Liver (tissue), 8 donors: ENCODE measurements at regions not wholly inside any gene's neighbourhood (a gene's known extent, or its start where the extent isn't known, plus 50 kb on each side); places are given as distances from the start of the nearest gene placed in this dataset.

Experiments
- DNase-seq: peaks from one replicate; pipeline ENCODE4 v3.0.0-alpha.2; 2017; ENCODE audit warnings: low spot score
- H3K27ac ChIP-seq, 2 donors: one replicate each; pipeline ENCODE4 v1.7.0; 2013; ENCODE audit warnings: inconsistent platforms in 2 of 2, low read length in 2 of 2, control low read depth in 1 of 2, low read depth in 1 of 2, mild to moderate bottlenecking in 1 of 2
- H3K27me3 ChIP-seq, 4 donors: one replicate each; pipeline versions ENCODE4 v1.6.1 to v1.7.0; 2013; ENCODE audit warnings: low read length in 3 of 4, inconsistent platforms in 1 of 4, mild to moderate bottlenecking in 1 of 4, moderate library complexity in 1 of 4; ENCODE audit not compliant: control insufficient read depth in 4 of 4, insufficient read depth in 4 of 4
- H3K36me3 ChIP-seq, 4 donors: one replicate each; pipeline versions ENCODE4 v1.6.1 to v1.7.0; 2013; ENCODE audit warnings: low read length in 3 of 4, mild to moderate bottlenecking in 3 of 4, low read depth in 1 of 4, moderate library complexity in 1 of 4; ENCODE audit not compliant: control insufficient read depth in 4 of 4, insufficient read depth in 3 of 4
- H3K4me1 ChIP-seq, 4 donors: one replicate each; pipeline versions ENCODE4 v1.6.1 to v1.7.0; 2013; ENCODE audit warnings: low read length in 3 of 4, mild to moderate bottlenecking in 3 of 4, moderate library complexity in 1 of 4; ENCODE audit not compliant: control insufficient read depth in 4 of 4, insufficient read depth in 4 of 4
- H3K4me3 ChIP-seq, 3 donors: one replicate each; pipeline versions ENCODE4 v1.6.1 to v1.7.0; 2013; ENCODE audit warnings: low read length in 3 of 3, control low read depth in 1 of 3, low read depth in 1 of 3, mild to moderate bottlenecking in 1 of 3
- H3K9ac ChIP-seq, 2 donors: one replicate each; pipeline ENCODE4 v1.7.0; 2013; ENCODE audit warnings: low read length in 2 of 2, mild to moderate bottlenecking in 2 of 2, moderate library complexity in 2 of 2, control low read depth in 1 of 2, low read depth in 1 of 2
- H3K9me3 ChIP-seq, 4 donors: one replicate each; pipeline versions ENCODE4 v1.6.1 to v1.7.0; 2013; ENCODE audit warnings: low read length in 3 of 4; ENCODE audit not compliant: control insufficient read depth in 4 of 4
- EGR1 ChIP-seq, 2 donors: IDR thresholded peaks; 2 replicates each; pipeline ENCODE4 v1.6.1; 2016 to 2018; ENCODE audit warnings: antibody characterized with exemption in 2 of 2, low read depth in 2 of 2
- FOXA1 ChIP-seq: IDR thresholded peaks from 2 replicates; pipeline ENCODE4 v1.6.1; 2016; ENCODE audit warnings: antibody characterized with exemption
- FOXA2 ChIP-seq: IDR thresholded peaks from 2 replicates; pipeline ENCODE4 v1.6.1; 2016; ENCODE audit warnings: antibody characterized with exemption
- GABPA ChIP-seq, 2 donors: IDR thresholded peaks in 1 of 2; conservative IDR thresholded peaks in 1 of 2; 2 replicates each; pipeline ENCODE4 v1.6.1; 2016; ENCODE audit warnings: antibody characterized with exemption in 2 of 2, mild to moderate bottlenecking in 1 of 2, moderate library complexity in 1 of 2
- HNF4A ChIP-seq, 2 donors: conservative IDR thresholded peaks; 2 replicates each; pipeline ENCODE4 v1.6.1; 2016; ENCODE audit warnings: antibody characterized with exemption in 2 of 2, mild to moderate bottlenecking in 2 of 2
- HNF4G ChIP-seq: IDR thresholded peaks from 2 replicates; pipeline ENCODE4 v1.6.1; 2016; ENCODE audit warnings: antibody characterized with exemption
- JUND ChIP-seq, 2 donors: IDR thresholded peaks; 2 replicates each; pipeline ENCODE4 v1.6.1; 2016; ENCODE audit warnings: antibody characterized with exemption in 2 of 2
- NR2F2 ChIP-seq: IDR thresholded peaks from 2 replicates; pipeline ENCODE4 v1.6.1; 2016; ENCODE audit warnings: antibody characterized with exemption
- RAD21 ChIP-seq, 2 donors: IDR thresholded peaks; 2 replicates each; pipeline ENCODE4 v1.6.1; 2016; ENCODE audit warnings: antibody characterized with exemption in 2 of 2, mild to moderate bottlenecking in 2 of 2
- REST ChIP-seq: IDR thresholded peaks from 2 replicates; pipeline ENCODE4 v1.6.1; 2016; ENCODE audit warnings: antibody characterized with exemption, mild to moderate bottlenecking
- RXRA ChIP-seq, 2 donors: IDR thresholded peaks; 2 replicates each; pipeline ENCODE4 v1.6.1; 2017 to 2018; ENCODE audit warnings: antibody characterized with exemption in 2 of 2, mild to moderate bottlenecking in 1 of 2
- SP1 ChIP-seq: IDR thresholded peaks from 2 replicates; pipeline ENCODE4 v1.6.1; 2018; ENCODE audit warnings: antibody characterized with exemption, mild to moderate bottlenecking
- TAF1 ChIP-seq: conservative IDR thresholded peaks from 2 replicates; pipeline ENCODE4 v1.6.1; 2016; ENCODE audit warnings: antibody characterized with exemption, mild to moderate bottlenecking
- YY1 ChIP-seq: IDR thresholded peaks from 2 replicates; pipeline ENCODE4 v1.6.1; 2016; ENCODE audit warnings: antibody characterized with exemption, mild to moderate bottlenecking
- ZBTB33 ChIP-seq: IDR thresholded peaks from 2 replicates; pipeline ENCODE4 v1.6.1; 2016; ENCODE audit warnings: antibody characterized with exemption
- WGBS: extraction: QIAGEN DNeasy Blood & Tissue Kit; methylation state at CpG from one replicate; pipeline ENCODE4 v1.1.7; 2013; 5-methylcytosine and 5-hydroxymethylcytosine counted together
- TF ChIP-seq, protein P1 (sequence below): fragments of 150-350 bp; IDR thresholded peaks from 2 replicates; pipeline ENCODE4 v1.5.1; 2017; ENCODE audit warnings: improper control_type of control experiment, low read depth, low read length; ENCODE audit not compliant: missing input control
- TF ChIP-seq, protein P2 (sequence below): IDR thresholded peaks from 2 replicates; pipeline ENCODE4 v1.6.1; 2016; ENCODE audit warnings: antibody characterized with exemption
- TF ChIP-seq, protein P3 (sequence below): IDR thresholded peaks from 2 replicates; pipeline ENCODE4 v1.6.1; 2016; ENCODE audit warnings: antibody characterized with exemption
- donor health status: healthy.
- donor health status: healthy.
- donor health status: healthy.
- donor health status: healthy.
- donor health status: healthy.

DNA sequence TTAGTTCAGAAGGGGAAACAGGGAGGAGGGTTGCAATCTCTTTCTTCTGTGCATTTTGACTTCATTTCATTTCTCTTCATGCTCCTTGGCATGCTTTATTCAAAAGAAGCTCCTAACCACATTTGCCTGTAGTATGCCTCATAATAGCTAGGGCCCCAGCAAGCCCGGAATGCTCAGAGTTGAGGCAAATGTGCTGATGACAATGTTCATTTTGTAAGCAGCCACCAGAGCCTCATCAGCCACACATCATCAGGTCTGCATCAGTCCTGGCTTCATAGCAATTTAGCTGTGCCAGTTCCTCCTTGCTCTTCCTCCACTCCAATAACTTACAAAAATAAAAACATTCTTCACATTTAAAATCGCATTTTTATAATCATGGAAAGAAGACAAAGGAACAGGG, 65.4 kb upstream of the MMADHC start:
- no peak overlapping the region for H3K27ac ChIP-seq
- H3K4me3 ChIP-seq: no peak overlapping the region
- no peak overlapping the region for H3K9ac ChIP-seq
- TF ChIP-seq TAF1 (no peak), ZBTB33 (no peak), FOXA2 (no peak), GABPA (IDR thresholded peaks at IDR 0.05 in 1 of 2, conservative IDR thresholded peaks at IDR 0.05 in 1 of 2) (no peak), RAD21 (IDR thresholded peaks at IDR 0.05) (no peak), SP1 (no peak), RXRA (IDR thresholded peaks at IDR 0.05) (no peak), FOXA1 (no peak), HNF4G (no peak), NR2F2 (no peak), HNF4A (conservative IDR thresholded peaks at IDR 0.05) (no peak), JUND (IDR thresholded peaks at IDR 0.05) (no peak), EGR1 (IDR thresholded peaks at IDR 0.05; ENCODE audit: low read depth in 2 of 2) (no peak)
- TF ChIP-seq, protein P1, sequence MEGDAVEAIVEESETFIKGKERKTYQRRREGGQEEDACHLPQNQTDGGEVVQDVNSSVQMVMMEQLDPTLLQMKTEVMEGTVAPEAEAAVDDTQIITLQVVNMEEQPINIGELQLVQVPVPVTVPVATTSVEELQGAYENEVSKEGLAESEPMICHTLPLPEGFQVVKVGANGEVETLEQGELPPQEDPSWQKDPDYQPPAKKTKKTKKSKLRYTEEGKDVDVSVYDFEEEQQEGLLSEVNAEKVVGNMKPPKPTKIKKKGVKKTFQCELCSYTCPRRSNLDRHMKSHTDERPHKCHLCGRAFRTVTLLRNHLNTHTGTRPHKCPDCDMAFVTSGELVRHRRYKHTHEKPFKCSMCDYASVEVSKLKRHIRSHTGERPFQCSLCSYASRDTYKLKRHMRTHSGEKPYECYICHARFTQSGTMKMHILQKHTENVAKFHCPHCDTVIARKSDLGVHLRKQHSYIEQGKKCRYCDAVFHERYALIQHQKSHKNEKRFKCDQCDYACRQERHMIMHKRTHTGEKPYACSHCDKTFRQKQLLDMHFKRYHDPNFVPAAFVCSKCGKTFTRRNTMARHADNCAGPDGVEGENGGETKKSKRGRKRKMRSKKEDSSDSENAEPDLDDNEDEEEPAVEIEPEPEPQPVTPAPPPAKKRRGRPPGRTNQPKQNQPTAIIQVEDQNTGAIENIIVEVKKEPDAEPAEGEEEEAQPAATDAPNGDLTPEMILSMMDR: no peak
- TF ChIP-seq, protein P2, sequence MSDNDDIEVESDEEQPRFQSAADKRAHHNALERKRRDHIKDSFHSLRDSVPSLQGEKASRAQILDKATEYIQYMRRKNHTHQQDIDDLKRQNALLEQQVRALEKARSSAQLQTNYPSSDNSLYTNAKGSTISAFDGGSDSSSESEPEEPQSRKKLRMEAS: no peak
- TF ChIP-seq, protein P3, sequence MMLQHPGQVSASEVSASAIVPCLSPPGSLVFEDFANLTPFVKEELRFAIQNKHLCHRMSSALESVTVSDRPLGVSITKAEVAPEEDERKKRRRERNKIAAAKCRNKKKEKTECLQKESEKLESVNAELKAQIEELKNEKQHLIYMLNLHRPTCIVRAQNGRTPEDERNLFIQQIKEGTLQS: no peak
- peaks cover 0 to 9% (median 0%) of the 10 kb centered on the region in 4 donors for H3K4me1 ChIP-seq
- 96% methylated on average over 2 of the region's 2 CpGs for WGBS
- DNase-seq: no peak
- no peaks in the 10 kb centered on the region for H3K36me3 ChIP-seq
- H3K27me3 ChIP-seq: no peaks in the 10 kb centered on the region
- peaks cover 5 to 6% (median 5%) of the 10 kb centered on the region in 4 donors for H3K9me3 ChIP-seq

- Histone ChIP-seq H3K36me3 (no peaks in the 10 kb centered on the region), H3K4me3 (no peak overlapping the region), H3K4me1 (peaks cover 0 to 9% (median 0%) of the 10 kb centered on the region in 4 donors), H3K9me3 (peaks cover 5 to 6% (median 5%) of the 10 kb centered on the region in 4 donors), H3K27me3 (no peaks in the 10 kb centered on the region), H3K27ac (no peak overlapping the region), H3K9ac (no peak overlapping the region)
- DNase-seq: no peak
- WGBS: 80% methylated on average over 3 of the region's 3 CpGs
- TF ChIP-seq REST: no peak
- no peak for TF ChIP-seq SP1
- no peak for TF ChIP-seq ZBTB33
- no peak for TF ChIP-seq YY1
- no peak for TF ChIP-seq EGR1 (IDR thresholded peaks at IDR 0.05; ENCODE audit: low read depth in 2 of 2)
- no peak for TF ChIP-seq HNF4A (conservative IDR thresholded peaks at IDR 0.05)
- no peak for TF ChIP-seq FOXA1
Measured at GRCh38 chr2:149652526-149652925, 65.0 kb upstream of the MMADHC start.
